CD14-positive monocyte (primary cell): ENCODE measurements at regions not wholly inside any gene's neighbourhood (a gene's known extent, or its start where the extent isn't known, plus 50 kb on each side); places are given as distances from the start of the nearest gene placed in this dataset.

Source experiments
- DNase-seq, 3 donors: peaks; one replicate each; pipeline ENCODE4 v3.0.0-alpha.2; 2011 to 2022
- H2AFZ ChIP-seq: 2 replicates; pipeline ENCODE4 v1.6.0; 2012; ENCODE audit warnings: mild to moderate bottlenecking, low read depth, low read length, inconsistent platforms; ENCODE audit not compliant: insufficient read depth, poor library complexity, severe bottlenecking
- H3K27ac ChIP-seq, 2 donors: 1 replicate in 1 of 2; 2 replicates in 1 of 2; pipeline ENCODE4 v1.5.1; 2012 to 2013; ENCODE audit warnings: low read length in 2 of 2, control low read depth in 1 of 2, inconsistent platforms in 1 of 2, low read depth in 1 of 2, mild to moderate bottlenecking in 1 of 2
- H3K27me3 ChIP-seq, 2 donors: one replicate each; pipeline versions ENCODE4 v1.6.0 to v1.6.1; 2011 to 2013; ENCODE audit warnings: low read length in 2 of 2; ENCODE audit not compliant: control insufficient read depth in 2 of 2, insufficient read depth in 2 of 2
- H3K36me3 ChIP-seq, 2 donors: replicated peaks in 1 of 2; 1 replicate in 1 of 2; 2 replicates in 1 of 2; pipeline versions ENCODE4 v1.5.1 to v1.6.1; 2012 to 2013; ENCODE audit warnings: low read length in 2 of 2, control low read depth in 1 of 2, inconsistent platforms in 1 of 2, mild to moderate bottlenecking in 1 of 2; ENCODE audit not compliant: insufficient read depth in 2 of 2, control insufficient read depth in 1 of 2
- H3K4me1 ChIP-seq, 2 donors: 1 replicate in 1 of 2; 2 replicates in 1 of 2; pipeline versions ENCODE4 v1.5.1 to v1.6.1; 2012 to 2013; ENCODE audit warnings: low read length in 2 of 2, control low read depth in 1 of 2, inconsistent platforms in 1 of 2, mild to moderate bottlenecking in 1 of 2, moderate library complexity in 1 of 2; ENCODE audit not compliant: insufficient read depth in 2 of 2, control insufficient read depth in 1 of 2
- H3K4me2 ChIP-seq: replicated peaks from 2 replicates; pipeline ENCODE3; 2012; ENCODE audit warnings: low read length, moderate library complexity, mild to moderate bottlenecking; ENCODE audit not compliant: poor library complexity, severe bottlenecking; ENCODE audit errors: extremely low read depth
- H3K4me3 ChIP-seq, 3 experiments: fragments of 200-600 bp in 1 of 3; sonication (generic) in 1 of 3; replicated peaks in 1 of 3; 1 replicate in 2 of 3; 2 replicates in 1 of 3; pipeline ENCODE4 v1.5.1; 2011 to 2013; ENCODE audit warnings: low read length in 3 of 3, mild to moderate bottlenecking in 3 of 3, control low read depth in 2 of 3, low read depth in 2 of 3, inconsistent platforms in 1 of 3, moderate library complexity in 1 of 3
- H3K79me2 ChIP-seq: 2 replicates; pipeline ENCODE4 v1.6.0; 2012; ENCODE audit warnings: mild to moderate bottlenecking, control low read depth, inconsistent platforms, low read length, moderate library complexity; ENCODE audit not compliant: insufficient read depth
- H3K9ac ChIP-seq: 2 replicates; pipeline ENCODE4 v1.6.0; 2017; ENCODE audit warnings: low read length, mild to moderate bottlenecking; ENCODE audit not compliant: insufficient read depth, poor library complexity, severe bottlenecking
- H3K9me3 ChIP-seq, 2 donors: replicated peaks in 1 of 2; 1 replicate in 1 of 2; 2 replicates in 1 of 2; pipeline versions ENCODE4 v1.5.1 to v1.6.1; 2012 to 2013; ENCODE audit warnings: low read length in 2 of 2, control low read depth in 1 of 2; ENCODE audit not compliant: control insufficient read depth in 1 of 2, insufficient read depth in 1 of 2
- H4K20me1 ChIP-seq: 2 replicates; pipeline ENCODE4 v1.6.0; 2012; ENCODE audit warnings: mild to moderate bottlenecking, low read length, control low read depth, moderate library complexity; ENCODE audit not compliant: insufficient read depth
- H3K27ac Mint-ChIP-seq, 7 donors: one replicate each; pipeline ENCODE4 v1.8.0; 2020; ENCODE audit warnings: mild to moderate bottlenecking in 7 of 7, mixed read lengths in 7 of 7, moderate library complexity in 6 of 7, inconsistent platforms in 2 of 7
- H3K27me3 Mint-ChIP-seq, 3 donors: one replicate each; pipeline ENCODE4 v1.8.0; 2021 to 2022; ENCODE audit warnings: low read depth in 3 of 3, mild to moderate bottlenecking in 3 of 3, mixed read lengths in 3 of 3, moderate library complexity in 3 of 3, inconsistent platforms in 1 of 3
- H3K36me3 Mint-ChIP-seq, 2 donors: one replicate each; pipeline ENCODE4 v1.8.0; 2020; ENCODE audit warnings: mixed read lengths in 2 of 2, inconsistent platforms in 1 of 2, mild to moderate bottlenecking in 1 of 2
- H3K4me1 Mint-ChIP-seq: one replicate; pipeline ENCODE4 v1.8.0; 2020; ENCODE audit warnings: mild to moderate bottlenecking, mixed read lengths
- H3K4me3 Mint-ChIP-seq, 2 donors: one replicate each; pipeline ENCODE4 v1.8.0; 2020; ENCODE audit warnings: mild to moderate bottlenecking in 2 of 2, mixed read lengths in 2 of 2, moderate library complexity in 1 of 2
- H3K9me3 Mint-ChIP-seq, 7 donors: one replicate each; pipeline ENCODE4 v1.8.0; 2020 to 2022; ENCODE audit warnings: mixed read lengths in 7 of 7, mild to moderate bottlenecking in 6 of 7, moderate library complexity in 6 of 7, inconsistent platforms in 2 of 7
- WGBS: methylation state at CpG from one replicate; pipeline ENCODE4 v1.1.5; 2013; ENCODE audit warnings: missing lambda C conversion rate; ENCODE audit not compliant: insufficient coverage; 5-methylcytosine and 5-hydroxymethylcytosine counted together
- intact Hi-C, 2 donors: fragments of 100-400 bp; cut with micrococcal nuclease; formaldehyde crosslinking; loops; one replicate each; pipeline versions ENCODE4 v1.15.0 to v1.15.1; 2023
- TF ChIP-seq, protein P1 (sequence below): fragments of 200-600 bp; IDR thresholded peaks from one replicate; pipeline ENCODE4 v1.8.0; 2022; ENCODE audit warnings: antibody characterized with exemption, mild to moderate bottlenecking

DNA sequence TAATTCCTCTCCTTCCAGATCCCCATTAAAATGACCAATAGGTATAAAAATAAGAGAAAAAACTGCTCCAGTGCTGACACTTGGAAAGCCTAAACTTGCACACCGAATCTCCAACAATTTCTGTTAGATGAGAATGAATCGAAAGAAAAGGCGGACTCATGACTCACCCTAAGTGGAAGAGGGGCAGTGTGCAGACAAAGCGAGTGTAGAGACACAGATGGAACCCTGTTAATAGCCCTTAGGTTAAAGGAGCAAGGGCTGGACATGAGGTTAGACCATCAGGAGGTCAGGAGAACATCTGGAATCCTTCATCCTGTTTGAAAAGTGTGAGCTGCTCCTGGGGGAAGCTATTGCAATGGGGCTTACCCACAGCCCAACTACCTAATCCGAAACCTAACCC, 103.4 kb upstream of the GLI3 start:
- H3K9me3 ChIP-seq, result no peaks in the 10 kb centered on the region
- no peaks in the 10 kb centered on the region for H3K79me2 ChIP-seq
- H4K20me1 ChIP-seq, result no peaks in the 10 kb centered on the region
- H2AFZ ChIP-seq, result no peak overlapping the region
- H3K36me3 ChIP-seq, result no peaks in the 10 kb centered on the region
- Mint-ChIP-seq H3K4me1 (no peaks in the 10 kb centered on the region), H3K27ac (no peak overlapping the region), H3K27me3 (peaks cover 0 to 2% (median 1%) of the 10 kb centered on the region in 3 donors), H3K4me3 (no peak overlapping the region), H3K9me3 (peaks cover 0 to 2% (median 0%) of the 10 kb centered on the region in 7 donors), H3K36me3 (no peaks in the 10 kb centered on the region)
- no peak overlapping the region for H3K9ac ChIP-seq
- no peaks in the 10 kb centered on the region for H3K4me1 ChIP-seq
- intact Hi-C loops, result no loop called here
- WGBS, result 92% methylated on average over 2 of the region's 5 CpGs
- H3K4me2 ChIP-seq, result no peak overlapping the region
- no peak for DNase-seq
- no peak overlapping the region for H3K4me3 ChIP-seq
- TF ChIP-seq, protein P1, sequence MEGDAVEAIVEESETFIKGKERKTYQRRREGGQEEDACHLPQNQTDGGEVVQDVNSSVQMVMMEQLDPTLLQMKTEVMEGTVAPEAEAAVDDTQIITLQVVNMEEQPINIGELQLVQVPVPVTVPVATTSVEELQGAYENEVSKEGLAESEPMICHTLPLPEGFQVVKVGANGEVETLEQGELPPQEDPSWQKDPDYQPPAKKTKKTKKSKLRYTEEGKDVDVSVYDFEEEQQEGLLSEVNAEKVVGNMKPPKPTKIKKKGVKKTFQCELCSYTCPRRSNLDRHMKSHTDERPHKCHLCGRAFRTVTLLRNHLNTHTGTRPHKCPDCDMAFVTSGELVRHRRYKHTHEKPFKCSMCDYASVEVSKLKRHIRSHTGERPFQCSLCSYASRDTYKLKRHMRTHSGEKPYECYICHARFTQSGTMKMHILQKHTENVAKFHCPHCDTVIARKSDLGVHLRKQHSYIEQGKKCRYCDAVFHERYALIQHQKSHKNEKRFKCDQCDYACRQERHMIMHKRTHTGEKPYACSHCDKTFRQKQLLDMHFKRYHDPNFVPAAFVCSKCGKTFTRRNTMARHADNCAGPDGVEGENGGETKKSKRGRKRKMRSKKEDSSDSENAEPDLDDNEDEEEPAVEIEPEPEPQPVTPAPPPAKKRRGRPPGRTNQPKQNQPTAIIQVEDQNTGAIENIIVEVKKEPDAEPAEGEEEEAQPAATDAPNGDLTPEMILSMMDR, result no peak
- H3K27ac ChIP-seq, result no peak overlapping the region
- H3K27me3 ChIP-seq, result no peaks in the 10 kb centered on the region

DNA sequence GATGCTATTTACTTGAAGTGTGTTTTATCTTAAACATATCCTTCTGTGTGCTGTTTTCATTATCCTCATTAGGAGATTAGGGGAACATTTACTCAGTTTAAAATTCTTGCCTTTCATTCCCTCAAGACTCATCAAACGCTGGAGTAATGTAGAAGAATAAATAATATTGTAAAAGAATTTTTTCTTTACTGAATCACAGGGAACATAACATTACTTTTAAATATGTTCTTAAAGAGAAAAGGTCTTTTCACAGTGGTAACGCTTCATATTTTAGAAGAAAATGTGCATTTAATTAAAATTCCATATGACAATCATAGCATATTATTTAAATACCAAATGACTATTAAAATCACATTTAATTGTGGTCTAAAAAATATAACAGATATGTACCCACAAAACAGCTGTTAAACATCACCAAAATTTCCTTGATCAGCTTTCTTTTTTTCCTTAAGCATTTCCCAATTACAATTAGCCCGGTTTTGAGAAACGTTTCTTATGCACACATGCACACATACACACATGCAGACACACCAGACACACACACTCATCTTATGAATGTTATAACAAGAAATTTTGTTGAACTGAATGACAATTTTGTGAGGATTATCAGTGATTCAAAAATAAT, 102.0 kb upstream of the GLI3 start:
- Mint-ChIP-seq H3K4me1 (no peaks in the 10 kb centered on the region), H3K9me3 (peaks cover 0 to 2% (median 0%) of the 10 kb centered on the region in 7 donors), H3K36me3 (no peaks in the 10 kb centered on the region), H3K27ac (no peak overlapping the region), H3K27me3 (peaks cover 0 to 2% (median 1%) of the 10 kb centered on the region in 3 donors), H3K4me3 (no peak overlapping the region)
- intact Hi-C loops, result no loop called here
- no peak overlapping the region for H2AFZ ChIP-seq
- no peaks in the 10 kb centered on the region for H3K36me3 ChIP-seq
- no peak overlapping the region for H3K4me3 ChIP-seq
- H3K79me2 ChIP-seq, result no peaks in the 10 kb centered on the region
- H3K9ac ChIP-seq, result no peak overlapping the region
- TF ChIP-seq, protein P1, result no peak
- H3K4me2 ChIP-seq, result no peak overlapping the region
- H3K9me3 ChIP-seq, result no peaks in the 10 kb centered on the region
- no peaks in the 10 kb centered on the region for H4K20me1 ChIP-seq
- no CpG with 5 or more reads among the region's 4 CpGs for WGBS
- H3K4me1 ChIP-seq, result no peaks in the 10 kb centered on the region
- no peak for DNase-seq
- H3K27ac ChIP-seq, result no peak overlapping the region
- H3K27me3 ChIP-seq, result no peaks in the 10 kb centered on the region
